ENCODE measurements at regions not wholly inside any gene's neighbourhood (a gene's known extent, or its start where the extent isn't known, plus 50 kb on each side); places are given as distances from the start of the nearest gene placed in this dataset.

DNA sequence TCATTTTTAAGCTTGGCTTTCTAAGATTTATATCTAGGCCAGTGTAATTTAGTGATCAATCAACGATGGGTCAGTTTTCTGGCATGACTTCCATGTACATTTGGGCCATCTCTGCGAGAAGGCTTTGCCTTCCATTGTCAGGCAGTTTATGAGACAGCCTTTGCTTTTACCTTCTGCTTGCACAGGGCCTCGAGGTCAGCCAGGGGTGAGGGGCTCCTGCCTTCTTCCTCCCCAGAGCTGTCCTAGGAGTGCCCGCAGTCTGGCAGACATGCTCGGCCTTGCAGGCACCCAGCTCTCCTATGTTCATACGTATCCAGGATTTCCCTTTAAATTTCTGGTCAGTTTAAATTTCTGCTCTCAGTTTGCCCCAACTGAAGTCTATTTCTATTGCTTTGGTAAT lies 367.2 kb downstream of the SMOC2 start:
- Histone ChIP-seq H3K56ac (ENCODE audit: extremely low read depth, insufficient read depth, low read length) (no peak overlapping the region), H3K36me3 (ENCODE audit: control insufficient read depth, insufficient read depth, low read length) (no peaks in the 10 kb centered on the region), H4K8ac (ENCODE audit: low read depth in 2 of 2, low read length in 2 of 2) (no peak overlapping the region), H3K9ac (ENCODE audit: low read depth, low read length) (no peak overlapping the region), H4K20me1 (ENCODE audit: insufficient read depth, low read length) (no peaks in the 10 kb centered on the region), H2BK5ac (ENCODE audit: low read depth, low read length, poor library complexity, severe bottlenecking) (no peak overlapping the region), H2AFZ (replicated peaks; ENCODE audit: low read length, poor library complexity) (no peak overlapping the region), H4K91ac (ENCODE audit: insufficient read depth, low read depth, low read length) (no peak overlapping the region), H2BK15ac (ENCODE audit: low read depth, low read length) (no peak overlapping the region), H3K27ac (ENCODE audit: insufficient read depth, low read length) (no peak overlapping the region), H3K27me3 (ENCODE audit: control insufficient read depth, insufficient read depth, low read length) (no peaks in the 10 kb centered on the region), H3K9me1 (ENCODE audit: insufficient read depth, low read length) (no peaks in the 10 kb centered on the region), H2BK120ac (ENCODE audit: low read depth, low read length) (no peak overlapping the region), H4K5ac (ENCODE audit: low read depth, low read length) (no peak overlapping the region), H3K9me3 (ENCODE audit: control insufficient read depth, insufficient read depth, low read length) (peaks cover 15% of the 10 kb centered on the region), H3K79me1 (ENCODE audit: low read depth in 1 of 2, low read length in 2 of 2) (no peaks in the 10 kb centered on the region), H3K14ac (replicated peaks; ENCODE audit: low read depth, low read length) (no peak overlapping the region), H3K4me2 (ENCODE audit: low read depth, low read length) (no peak overlapping the region), H2AK5ac (ENCODE audit: low read depth, low read length) (no peak overlapping the region), H2BK20ac (ENCODE audit: low read depth, low read length) (no peak overlapping the region), H3K23ac (ENCODE audit: low read depth, low read length) (no peak overlapping the region), H3K18ac (ENCODE audit: low read depth, low read length) (no peak overlapping the region), H3K4me3 (ENCODE audit: insufficient read depth, low read depth, low read length) (no peak overlapping the region), H3K4me1 (ENCODE audit: control insufficient read depth, insufficient read depth, low read length) (no peaks in the 10 kb centered on the region), H2AK9ac (replicated peaks; ENCODE audit: low read depth, low read length, poor library complexity) (no peak overlapping the region), H3K4ac (ENCODE audit: low read depth, low read length) (no peak overlapping the region)
- in situ Hi-C loops (cut with MboI; ENCODE audit: low sequenced_read_pairs), result no loop called here
- TF ChIP-seq, protein P1, sequence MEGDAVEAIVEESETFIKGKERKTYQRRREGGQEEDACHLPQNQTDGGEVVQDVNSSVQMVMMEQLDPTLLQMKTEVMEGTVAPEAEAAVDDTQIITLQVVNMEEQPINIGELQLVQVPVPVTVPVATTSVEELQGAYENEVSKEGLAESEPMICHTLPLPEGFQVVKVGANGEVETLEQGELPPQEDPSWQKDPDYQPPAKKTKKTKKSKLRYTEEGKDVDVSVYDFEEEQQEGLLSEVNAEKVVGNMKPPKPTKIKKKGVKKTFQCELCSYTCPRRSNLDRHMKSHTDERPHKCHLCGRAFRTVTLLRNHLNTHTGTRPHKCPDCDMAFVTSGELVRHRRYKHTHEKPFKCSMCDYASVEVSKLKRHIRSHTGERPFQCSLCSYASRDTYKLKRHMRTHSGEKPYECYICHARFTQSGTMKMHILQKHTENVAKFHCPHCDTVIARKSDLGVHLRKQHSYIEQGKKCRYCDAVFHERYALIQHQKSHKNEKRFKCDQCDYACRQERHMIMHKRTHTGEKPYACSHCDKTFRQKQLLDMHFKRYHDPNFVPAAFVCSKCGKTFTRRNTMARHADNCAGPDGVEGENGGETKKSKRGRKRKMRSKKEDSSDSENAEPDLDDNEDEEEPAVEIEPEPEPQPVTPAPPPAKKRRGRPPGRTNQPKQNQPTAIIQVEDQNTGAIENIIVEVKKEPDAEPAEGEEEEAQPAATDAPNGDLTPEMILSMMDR (conservative IDR thresholded peaks at IDR 0.05; ENCODE audit: low read depth, low read length), result no peak
- TF ChIP-seq POLR2A (IDR thresholded peaks at IDR 0.05; ENCODE audit: low read depth, low read length) (no peak), RAD21 (IDR thresholded peaks at IDR 0.05; ENCODE audit: low read length) (no peak), SMC3 (IDR thresholded peaks at IDR 0.05; ENCODE audit: low read depth, low read length) (no peak), CEBPB (IDR thresholded peaks at IDR 0.05; ENCODE audit: low read depth, low read length) (no peak), RCOR1 (IDR thresholded peaks at IDR 0.05; ENCODE audit: insufficient replicate concordance, low read length) (no peak), RFX5 (IDR thresholded peaks at IDR 0.05; ENCODE audit: low read depth, low read length) (no peak), MXI1 (IDR thresholded peaks at IDR 0.05; ENCODE audit: borderline replicate concordance, low read depth, low read length) (no peak), BHLHE40 (IDR thresholded peaks at IDR 0.05; ENCODE audit: low read depth, low read length) (no peak), FOS (IDR thresholded peaks at IDR 0.05; ENCODE audit: low read depth, low read length) (no peak)
- BruUV-seq (replicated peaks), result no TSS peak
- intact Hi-C loops (cut with micrococcal nuclease), result no loop called here
- WGBS, 2 experiments (ENCODE audit: extremely low coverage in 2 of 2, insufficient read length in 1 of 2), result 37% methylated on average over 2 of the region's 6 CpGs; no CpG with 5 or more reads in 1 of the 2 experiments
- CTCF ChIA-PET, result no interaction called here
- ATAC-seq (ENCODE audit: low read depth), result no peak
- dilution Hi-C loops (cut with HindIII; ENCODE audit: low sequenced_read_pairs, unreplicated experiment), result no loop called here
- no peak for DNase-seq
- POLR2A ChIA-PET (ENCODE audit: unreplicated experiment), result no interaction called here
